DND-41 (cell line): ENCODE measurements at regions not wholly inside any gene's neighbourhood (a gene's known extent, or its start where the extent isn't known, plus 50 kb on each side); places are given as distances from the start of the nearest gene placed in this dataset.

Experiments used
- ATAC-seq: fragments of 200-7000 bp; cut with Tn5 transposase; 3 replicates; pipeline ENCODE4 v1.9.1; 2021; ENCODE audit warnings: low read depth; ENCODE audit not compliant: insufficient read depth
- DNase-seq: peaks from one replicate; pipeline ENCODE4 v3.0.0-alpha.2; 2020
- H2AFZ ChIP-seq: 2 replicates; pipeline ENCODE4 v1.6.0; 2012; ENCODE audit warnings: low read depth, low read length
- H3K27ac ChIP-seq: 2 replicates; pipeline ENCODE4 v1.5.1; 2012; ENCODE audit warnings: low read length, inconsistent platforms
- H3K27me3 ChIP-seq: fragments of 200-600 bp; sonication (generic); 2 replicates; pipeline ENCODE4 v1.6.0; 2012; ENCODE audit warnings: low read length, mild to moderate bottlenecking, inconsistent platforms; ENCODE audit not compliant: insufficient read depth, poor library complexity
- H3K36me3 ChIP-seq: 2 replicates; pipeline ENCODE4 v1.5.1; 2012; ENCODE audit warnings: low read length, inconsistent platforms; ENCODE audit not compliant: insufficient read depth
- H3K4me1 ChIP-seq: 2 replicates; pipeline ENCODE4 v1.5.1; 2012; ENCODE audit warnings: mild to moderate bottlenecking, low read length; ENCODE audit not compliant: insufficient read depth
- H3K4me2 ChIP-seq: 2 replicates; pipeline ENCODE4 v1.6.0; 2012; ENCODE audit warnings: mild to moderate bottlenecking, moderate library complexity, low read length, inconsistent platforms; ENCODE audit not compliant: insufficient read depth
- H3K4me3 ChIP-seq, 2 experiments: fragments of 200-600 bp in 1 of 2; shearing (Covaris generic) in 1 of 2; 2 replicates each; pipeline ENCODE4 v1.5.1; 2012 to 2016; ENCODE audit warnings: inconsistent platforms in 2 of 2, low read length in 2 of 2, mild to moderate bottlenecking in 2 of 2, low read depth in 1 of 2, moderate library complexity in 1 of 2
- H3K79me2 ChIP-seq: 2 replicates; pipeline ENCODE4 v1.6.0; 2012; ENCODE audit warnings: low read length, inconsistent platforms; ENCODE audit not compliant: insufficient read depth
- H3K9ac ChIP-seq: 2 replicates; pipeline ENCODE4 v1.6.0; 2012; ENCODE audit warnings: low read depth, mild to moderate bottlenecking, inconsistent platforms, low read length, moderate library complexity
- H3K9me3 ChIP-seq: 2 replicates; pipeline ENCODE4 v1.5.1; 2012; ENCODE audit warnings: low read length, moderate library complexity, mild to moderate bottlenecking, inconsistent platforms; ENCODE audit not compliant: insufficient read depth, severe bottlenecking
- H4K20me1 ChIP-seq: 2 replicates; pipeline ENCODE4 v1.6.0; 2012; ENCODE audit warnings: low read length; ENCODE audit not compliant: insufficient read depth
- EZH2 ChIP-seq: IDR thresholded peaks from 3 replicates; pipeline ENCODE4 v1.6.1; 2012; ENCODE audit warnings: borderline replicate concordance, low read depth, mild to moderate bottlenecking, moderate library complexity, low read length, inconsistent platforms; ENCODE audit not compliant: severe bottlenecking
- TF ChIP-seq, protein P1 (sequence below): IDR thresholded peaks from 2 replicates; pipeline ENCODE4 v1.5.1; 2012; ENCODE audit warnings: borderline replicate concordance, low read length, moderate library complexity, mild to moderate bottlenecking; ENCODE audit not compliant: poor library complexity, severe bottlenecking; ENCODE audit errors: extremely low read depth

DNA sequence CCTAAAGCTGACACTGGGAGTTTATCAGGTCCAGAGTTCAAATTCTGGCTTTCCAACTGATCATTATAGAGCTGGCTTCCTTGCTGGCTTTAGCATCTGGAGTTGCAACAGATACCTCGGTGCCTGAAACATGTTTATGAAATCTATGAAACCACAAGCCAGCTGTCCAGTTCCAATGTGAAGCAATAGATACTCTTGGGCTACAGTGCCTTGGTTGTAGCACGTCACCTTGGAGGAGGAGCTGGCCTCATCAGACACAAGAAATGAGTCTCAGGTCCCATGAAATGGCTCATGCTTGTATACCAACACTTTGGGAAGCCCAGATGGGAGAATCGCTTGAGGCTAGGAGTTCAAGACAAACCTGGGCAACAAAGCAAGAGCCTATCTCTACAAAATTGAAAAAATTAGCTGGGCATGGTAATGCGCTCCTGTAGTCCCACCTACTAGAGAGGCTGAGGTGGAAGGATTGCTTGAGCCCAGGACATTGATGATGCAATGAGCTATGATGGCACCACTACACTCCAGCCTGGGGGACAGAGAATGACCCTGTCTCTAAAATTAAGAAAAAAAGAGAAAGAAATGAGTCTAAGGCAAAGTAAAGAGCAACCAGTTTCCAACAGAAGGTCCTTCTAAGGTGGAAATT is 132.5 kb upstream of the ZNF648 start:
- DNase-seq (no peak), ATAC-seq (no peak)
- H3K27me3 ChIP-seq, result no peaks in the 10 kb centered on the region
- no peak overlapping the region for H3K4me2 ChIP-seq
- no peak overlapping the region for H3K9ac ChIP-seq
- H3K9me3 ChIP-seq, result no peaks in the 10 kb centered on the region
- TF ChIP-seq, protein P1, sequence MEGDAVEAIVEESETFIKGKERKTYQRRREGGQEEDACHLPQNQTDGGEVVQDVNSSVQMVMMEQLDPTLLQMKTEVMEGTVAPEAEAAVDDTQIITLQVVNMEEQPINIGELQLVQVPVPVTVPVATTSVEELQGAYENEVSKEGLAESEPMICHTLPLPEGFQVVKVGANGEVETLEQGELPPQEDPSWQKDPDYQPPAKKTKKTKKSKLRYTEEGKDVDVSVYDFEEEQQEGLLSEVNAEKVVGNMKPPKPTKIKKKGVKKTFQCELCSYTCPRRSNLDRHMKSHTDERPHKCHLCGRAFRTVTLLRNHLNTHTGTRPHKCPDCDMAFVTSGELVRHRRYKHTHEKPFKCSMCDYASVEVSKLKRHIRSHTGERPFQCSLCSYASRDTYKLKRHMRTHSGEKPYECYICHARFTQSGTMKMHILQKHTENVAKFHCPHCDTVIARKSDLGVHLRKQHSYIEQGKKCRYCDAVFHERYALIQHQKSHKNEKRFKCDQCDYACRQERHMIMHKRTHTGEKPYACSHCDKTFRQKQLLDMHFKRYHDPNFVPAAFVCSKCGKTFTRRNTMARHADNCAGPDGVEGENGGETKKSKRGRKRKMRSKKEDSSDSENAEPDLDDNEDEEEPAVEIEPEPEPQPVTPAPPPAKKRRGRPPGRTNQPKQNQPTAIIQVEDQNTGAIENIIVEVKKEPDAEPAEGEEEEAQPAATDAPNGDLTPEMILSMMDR, result no peak
- TF ChIP-seq EZH2, result no peak
- no peaks in the 10 kb centered on the region for H3K79me2 ChIP-seq
- no peaks in the 10 kb centered on the region for H3K4me1 ChIP-seq
- no peak overlapping the region for H2AFZ ChIP-seq
- H3K36me3 ChIP-seq, result no peaks in the 10 kb centered on the region
- H3K27ac ChIP-seq, result no peak overlapping the region
- no peaks in the 10 kb centered on the region for H4K20me1 ChIP-seq
- no peak overlapping the region for H3K4me3 ChIP-seq

DNA sequence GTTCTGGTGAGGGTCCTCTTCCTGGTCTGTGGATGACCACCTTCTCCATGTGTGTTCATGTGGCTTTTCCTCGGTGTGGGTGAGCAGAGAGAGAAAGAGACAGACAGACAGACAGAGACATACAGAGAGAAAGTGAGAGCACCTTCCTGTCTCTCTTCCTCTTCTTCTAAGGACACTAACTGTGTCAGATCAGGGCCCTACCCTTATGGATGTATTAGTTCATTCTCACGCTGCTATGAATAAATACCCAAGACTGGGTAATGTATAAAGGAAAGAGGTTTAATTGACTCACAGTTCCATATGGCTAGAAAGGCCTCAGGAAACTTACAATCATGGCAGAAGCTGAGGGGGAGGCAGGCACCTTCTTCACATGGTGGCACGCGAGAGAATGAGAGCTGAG is 131.5 kb upstream of the ZNF648 start:
- Histone ChIP-seq H3K27me3 (no peaks in the 10 kb centered on the region), H2AFZ (no peak overlapping the region), H3K4me1 (no peaks in the 10 kb centered on the region), H3K36me3 (no peaks in the 10 kb centered on the region), H4K20me1 (no peaks in the 10 kb centered on the region), H3K79me2 (no peaks in the 10 kb centered on the region), H3K4me3 (no peak overlapping the region), H3K27ac (no peak overlapping the region), H3K9ac (no peak overlapping the region), H3K4me2 (no peak overlapping the region), H3K9me3 (no peaks in the 10 kb centered on the region)
- DNase-seq (no peak), ATAC-seq (no peak)
- TF ChIP-seq, protein P1, result no peak
- TF ChIP-seq EZH2, result no peak

DNA sequence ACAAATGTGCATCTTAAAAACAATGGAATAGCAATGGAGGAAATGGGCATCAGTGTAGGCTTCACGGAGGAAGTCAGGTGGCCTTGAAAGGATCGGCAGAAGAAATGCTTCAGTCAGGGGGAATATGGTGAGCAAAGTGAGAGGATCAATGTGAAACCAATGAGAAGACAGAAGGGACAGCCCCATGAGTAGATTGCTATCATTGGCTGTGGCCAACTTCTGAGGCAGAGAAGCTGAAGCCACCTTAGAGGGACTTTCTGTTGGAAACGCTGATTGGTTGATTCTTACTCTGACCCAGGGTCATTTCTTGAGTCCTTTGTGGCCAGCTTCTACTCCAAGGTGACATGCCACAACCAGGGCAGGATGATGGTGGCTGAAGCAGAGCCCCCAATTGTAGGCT is 130.7 kb upstream of the ZNF648 start:
- no peak for ATAC-seq
- no peaks in the 10 kb centered on the region for H3K36me3 ChIP-seq
- H3K4me3 ChIP-seq, result no peak overlapping the region
- H4K20me1 ChIP-seq, result no peaks in the 10 kb centered on the region
- TF ChIP-seq, protein P1, result no peak
- no peak for TF ChIP-seq EZH2
- no peaks in the 10 kb centered on the region for H3K79me2 ChIP-seq
- no peak for DNase-seq
- no peak overlapping the region for H3K4me2 ChIP-seq
- H3K4me1 ChIP-seq, result no peaks in the 10 kb centered on the region
- H3K27me3 ChIP-seq, result no peaks in the 10 kb centered on the region
- no peak overlapping the region for H3K27ac ChIP-seq
- H3K9me3 ChIP-seq, result no peaks in the 10 kb centered on the region
- H3K9ac ChIP-seq, result no peak overlapping the region
- no peak overlapping the region for H2AFZ ChIP-seq
